Heart left ventricle (tissue), 16 donors: ENCODE measurements at regions not wholly inside any gene's neighbourhood (a gene's known extent, or its start where the extent isn't known, plus 50 kb on each side); places are given as distances from the start of the nearest gene placed in this dataset.

Source experiments
- ATAC-seq, 4 donors: fragments of 200-7000 bp; cut with Tn5 transposase; one replicate each; pipeline ENCODE4 v1.9.1; 2020 to 2022; ENCODE audit warnings: moderate library complexity in 4 of 4, mild to moderate bottlenecking in 3 of 4, moderate number of reproducible peaks in 1 of 4
- DNase-seq, 5 donors: peaks; one replicate each; pipeline ENCODE4 v3.0.0-alpha.2; 2020
- H3K27ac ChIP-seq, 12 donors: fragments of 200-600 bp; sonication (generic) in 4 of 12; one replicate each; pipeline versions ENCODE4 v1.5.0 to v1.8.0; 2016 to 2022; ENCODE audit warnings: mild to moderate bottlenecking in 2 of 12
- H3K27me3 ChIP-seq, 9 donors: fragments of 200-600 bp; sonication (generic) in 2 of 9; one replicate each; pipeline versions ENCODE4 v1.5.1 to v1.8.0; 2016 to 2022; ENCODE audit warnings: mild to moderate bottlenecking in 3 of 9
- H3K36me3 ChIP-seq, 9 donors: fragments of 200-600 bp; sonication (generic) in 2 of 9; one replicate each; pipeline versions ENCODE4 v1.5.0 to v1.8.0; 2018 to 2022; ENCODE audit warnings: mild to moderate bottlenecking in 2 of 9
- H3K4me1 ChIP-seq, 12 donors: fragments of 200-600 bp; sonication (generic) in 4 of 12; one replicate each; pipeline versions ENCODE4 v1.5.0 to v1.8.0; 2016 to 2022; ENCODE audit warnings: mild to moderate bottlenecking in 3 of 12
- H3K4me3 ChIP-seq, 12 donors: fragments of 200-600 bp; sonication (generic) in 4 of 12; one replicate each; pipeline versions ENCODE4 v1.5.0 to v1.8.0; 2017 to 2022; ENCODE audit warnings: mild to moderate bottlenecking in 9 of 12, moderate library complexity in 4 of 12
- H3K9me3 ChIP-seq, 12 donors: fragments of 200-600 bp; sonication (generic) in 4 of 12; one replicate each; pipeline versions ENCODE4 v1.5.0 to v1.8.0; 2016 to 2022; ENCODE audit warnings: mild to moderate bottlenecking in 1 of 12
- POLR2A ChIP-seq, 2 donors: fragments of 450-650 bp; IDR thresholded peaks; one replicate each; pipeline ENCODE4 v1.6.1; 2017; ENCODE audit warnings: antibody characterized with exemption in 2 of 2, mild to moderate bottlenecking in 2 of 2, moderate library complexity in 2 of 2
- WGBS, 4 donors: extraction: QIAGEN DNeasy Blood & Tissue Kit in 2 of 4; methylation state at CpG; one replicate each; pipeline versions ENCODE4 v1.1.5 to v1.1.7; 2013 to 2018; 5-methylcytosine and 5-hydroxymethylcytosine counted together
- intact Hi-C, 10 donors: fragments of 100-400 bp; cut with DNase I; formaldehyde crosslinking; loops; one replicate each; pipeline versions ENCODE4 v1.11.1 to v1.14.2; 2022
- TF ChIP-seq, protein P1 (sequence below), 12 donors: fragments of 200-600 bp; sonication (generic) in 4 of 12; IDR thresholded peaks; one replicate each; pipeline versions ENCODE4 v1.5.0 to v1.8.0; 2018 to 2022; ENCODE audit warnings: antibody characterized with exemption in 12 of 12, mild to moderate bottlenecking in 5 of 12
- donor health status: ischemic (EF 13 %, LVEDD 7.1; RV severe dilation, severe dysfunction).
- donor health status: healthy with polysubstance abuse.
- donor health status: DM: no; HTN: yes; CAD: no.
- donor health status: DM: no; HTN: no; CAD: no.
- donor health status: ischemic (EF 25% LVEDD 6.9; RV normal size, moderate dysfunction).
- donor health status: ischemic (EF 25% LVEDD 5.7; RV mildly dilated, moderate dysfunction).
- donor health status: healthy.
- donor health status: DM: yes; HTN: yes; CAD: no.
- donor health status: ischemic (EF 35%, LVEDD 5.7; RV mildly dilated, moderate dysfunction).
- donor health status: nonischemic (EF 11% LVEDD 7.7; RV severe dilation, severe dysfunction).
- donor health status: DM: yes; HTN: yes; CAD: no.
- donor health status: PGD.
- donor health status: ischemic (EF 29% LVEDD 5.4; RV normal size, mild dysfunction).
- donor health status: nonischemic (EF 23%, LVEDD 6.1; RV moderate dilation, normal function).

DNA sequence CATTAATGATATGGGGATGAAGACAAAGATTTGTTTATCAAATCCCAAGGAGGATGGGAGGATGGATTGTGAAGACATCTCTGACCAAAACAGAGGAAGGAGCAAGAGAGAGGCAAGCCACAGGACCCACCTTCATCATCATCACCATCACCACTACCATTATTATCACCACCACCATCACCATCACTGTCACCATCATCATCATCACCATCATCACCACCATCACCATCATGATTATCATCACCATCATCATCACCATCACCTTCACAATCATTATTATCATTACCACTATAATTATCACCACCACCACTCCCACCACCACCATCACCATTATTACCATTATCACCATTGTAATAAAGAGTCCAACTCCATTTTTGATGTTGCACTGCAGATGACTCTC is 482.5 kb downstream of the PTPRU start:
- ATAC-seq: no peak
- TF ChIP-seq, protein P1, sequence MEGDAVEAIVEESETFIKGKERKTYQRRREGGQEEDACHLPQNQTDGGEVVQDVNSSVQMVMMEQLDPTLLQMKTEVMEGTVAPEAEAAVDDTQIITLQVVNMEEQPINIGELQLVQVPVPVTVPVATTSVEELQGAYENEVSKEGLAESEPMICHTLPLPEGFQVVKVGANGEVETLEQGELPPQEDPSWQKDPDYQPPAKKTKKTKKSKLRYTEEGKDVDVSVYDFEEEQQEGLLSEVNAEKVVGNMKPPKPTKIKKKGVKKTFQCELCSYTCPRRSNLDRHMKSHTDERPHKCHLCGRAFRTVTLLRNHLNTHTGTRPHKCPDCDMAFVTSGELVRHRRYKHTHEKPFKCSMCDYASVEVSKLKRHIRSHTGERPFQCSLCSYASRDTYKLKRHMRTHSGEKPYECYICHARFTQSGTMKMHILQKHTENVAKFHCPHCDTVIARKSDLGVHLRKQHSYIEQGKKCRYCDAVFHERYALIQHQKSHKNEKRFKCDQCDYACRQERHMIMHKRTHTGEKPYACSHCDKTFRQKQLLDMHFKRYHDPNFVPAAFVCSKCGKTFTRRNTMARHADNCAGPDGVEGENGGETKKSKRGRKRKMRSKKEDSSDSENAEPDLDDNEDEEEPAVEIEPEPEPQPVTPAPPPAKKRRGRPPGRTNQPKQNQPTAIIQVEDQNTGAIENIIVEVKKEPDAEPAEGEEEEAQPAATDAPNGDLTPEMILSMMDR (IDR thresholded peaks at IDR 0.05): no peak
- no peak for TF ChIP-seq POLR2A (IDR thresholded peaks at IDR 0.05)
- no peaks in the 10 kb centered on the region for H3K4me1 ChIP-seq
- H3K36me3 ChIP-seq: no peaks in the 10 kb centered on the region
- intact Hi-C loops: no loop called here
- peaks cover 0 to 35% (median 10%) of the 10 kb centered on the region in 12 donors for H3K9me3 ChIP-seq
- DNase-seq: no peak
- H3K27me3 ChIP-seq: no peaks in the 10 kb centered on the region
- no peak overlapping the region for H3K4me3 ChIP-seq
- no peak overlapping the region for H3K27ac ChIP-seq

DNA sequence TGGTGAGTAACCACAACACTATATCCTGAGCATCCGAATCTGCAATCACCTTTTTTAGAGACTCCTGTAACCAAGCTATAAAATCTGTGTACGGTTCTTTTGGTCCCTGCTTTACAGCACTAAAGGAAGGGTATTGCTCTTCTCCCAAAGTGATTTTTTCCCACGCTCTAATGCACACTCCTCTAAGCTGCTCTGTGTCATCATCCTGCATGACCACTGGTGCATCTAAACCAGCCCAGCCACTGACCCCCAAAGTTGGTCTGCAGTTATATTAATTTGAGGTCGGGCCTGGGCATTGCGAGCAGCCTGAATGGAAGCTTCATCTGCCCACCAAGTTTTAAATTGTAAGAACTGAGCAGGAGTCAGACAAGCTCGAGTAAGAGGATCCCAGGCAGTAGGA is 480.0 kb downstream of the PTPRU start:
- intact Hi-C loops: no loop called here
- WGBS, 4 donors: 67 to 70% (median 70%) methylated on average over 6 of the region's 6 CpGs
- Histone ChIP-seq H3K4me3 (no peak overlapping the region), H3K36me3 (no peaks in the 10 kb centered on the region), H3K9me3 (peaks cover 0 to 19% (median 0%) of the 10 kb centered on the region in 12 donors), H3K27ac (no peak overlapping the region), H3K27me3 (no peaks in the 10 kb centered on the region), H3K4me1 (peaks cover 0 to 17% (median 0%) of the 10 kb centered on the region in 12 donors)
- ATAC-seq (no peak), DNase-seq (no peak)
- TF ChIP-seq POLR2A (IDR thresholded peaks at IDR 0.05): no peak
- TF ChIP-seq, protein P1 (IDR thresholded peaks at IDR 0.05): no peak

DNA sequence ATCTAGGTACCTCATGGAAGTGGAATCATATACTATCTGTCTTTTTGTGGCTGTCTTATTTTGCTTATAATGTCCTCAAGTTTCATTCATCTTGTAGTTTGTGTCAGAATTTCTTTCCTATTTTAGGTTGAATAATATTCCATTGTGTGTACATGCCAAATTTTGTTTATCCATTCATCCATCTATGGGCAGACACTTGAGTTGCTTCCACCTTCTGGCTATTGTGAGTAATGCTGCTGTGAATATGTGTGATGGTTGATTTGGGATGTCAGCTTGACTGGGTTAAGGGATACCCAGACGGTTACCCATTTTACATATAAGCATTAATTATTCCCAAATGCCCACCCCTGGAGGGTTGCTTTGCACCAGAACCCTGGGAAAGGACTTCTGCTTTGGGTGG is 477.5 kb downstream of the PTPRU start:
- 49 to 75% (median 54%) methylated on average over 1 of the region's 1 CpG for WGBS, 4 donors
- Histone ChIP-seq H3K9me3 (peaks cover 0 to 14% (median 0%) of the 10 kb centered on the region in 12 donors), H3K36me3 (no peaks in the 10 kb centered on the region), H3K27ac (no peak overlapping the region), H3K4me3 (no peak overlapping the region), H3K4me1 (peaks cover 0 to 31% (median 0%) of the 10 kb centered on the region in 12 donors), H3K27me3 (no peaks in the 10 kb centered on the region)
- DNase-seq (no peak), ATAC-seq (no peak)
- intact Hi-C loops: no loop called here
- no peak for TF ChIP-seq POLR2A (IDR thresholded peaks at IDR 0.05)
- TF ChIP-seq, protein P1 (IDR thresholded peaks at IDR 0.05): no peak

DNA sequence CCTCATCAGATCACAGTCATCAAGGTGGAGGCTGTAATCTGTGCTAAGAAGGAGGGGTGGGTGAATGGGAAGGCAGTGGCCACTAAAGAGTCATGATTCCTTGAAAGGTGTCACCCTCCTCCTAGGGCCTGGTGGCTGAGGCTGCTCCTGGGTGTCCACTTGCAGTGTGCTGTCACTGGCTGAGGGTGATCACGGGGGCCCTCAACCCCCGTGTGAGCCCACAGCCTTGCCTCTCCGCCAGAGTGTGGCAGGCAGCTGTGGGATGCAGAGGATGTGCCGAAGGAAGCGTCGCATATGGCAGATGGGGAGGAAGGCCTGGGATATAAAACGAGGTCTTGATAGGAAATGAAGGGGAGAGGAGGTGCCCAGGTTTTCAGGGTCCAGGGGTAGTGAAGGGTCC is 476.5 kb downstream of the PTPRU start:
- peaks cover 0 to 7% (median 0%) of the 10 kb centered on the region in 9 donors for H3K27me3 ChIP-seq
- peaks cover 0 to 12% (median 0%) of the 10 kb centered on the region in 12 donors for H3K9me3 ChIP-seq
- TF ChIP-seq POLR2A (IDR thresholded peaks at IDR 0.05): no peak
- TF ChIP-seq, protein P1 (IDR thresholded peaks at IDR 0.05): no peak
- H3K4me3 ChIP-seq: no peak overlapping the region
- H3K36me3 ChIP-seq: no peaks in the 10 kb centered on the region
- intact Hi-C loops: no loop called here
- H3K27ac ChIP-seq: peak overlapping the region in 1 of 12 donors; percentile 90
- no peak for ATAC-seq
- 62 to 73% (median 66%) methylated on average over 7 of the region's 7 CpGs for WGBS, 4 donors
- peaks cover 0 to 41% (median 0%) of the 10 kb centered on the region in 12 donors for H3K4me1 ChIP-seq
- no peak for DNase-seq
